Cardiac fibroblast (primary cell): ENCODE measurements at regions not wholly inside any gene's neighbourhood (a gene's known extent, or its start where the extent isn't known, plus 50 kb on each side); places are given as distances from the start of the nearest gene placed in this dataset.
A peak's percentile ranks its signal among the peaks of the same experiment; 100 is the strongest.
"Not testable (repeated sequence)": the region's sequence is repeated elsewhere in the genome, so short reads cannot be mapped to it uniquely, and the experiment has no call there.

Experiments used
- DNase-seq, 2 donors: peaks; one replicate each; pipeline versions ENCODE4 v3.0.0 to v3.0.0-alpha.2; 2010; ENCODE audit warnings: low read depth in 2 of 2
- H3K4me3 ChIP-seq, 2 donors: replicated peaks in 1 of 2; 1 replicate in 1 of 2; 2 replicates in 1 of 2; pipeline ENCODE4 v1.5.1; 2011; ENCODE audit warnings: low read depth in 2 of 2, low read length in 2 of 2, mild to moderate bottlenecking in 2 of 2, moderate library complexity in 1 of 2
- CTCF ChIP-seq: IDR thresholded peaks from one replicate; pipeline ENCODE4 v1.5.1; 2011; ENCODE audit warnings: low read depth, mild to moderate bottlenecking, low read length, inconsistent platforms

- no peak overlapping the region for H3K4me3 ChIP-seq
- TF ChIP-seq CTCF, result no peak
- no peak for DNase-seq
Observed at GRCh38 chr2:145909766-145910165, 1389.8 kb upstream of the ZEB2 start.

- DNase-seq, result peak in 1 of 2 donors; percentile 26
- no peak for TF ChIP-seq CTCF
- H3K4me3 ChIP-seq, result no peak overlapping the region
Observed at GRCh38 chr2:145909175-145909755, 1389.3 kb upstream of the ZEB2 start.

GRCh38 chr2:145906354-145906753, 1386.4 kb upstream of the ZEB2 start:
- DNase-seq, result peak in 1 of 2 donors; percentile 27
- TF ChIP-seq CTCF, result no peak
- H3K4me3 ChIP-seq, result no peak overlapping the region

- DNase-seq, result no peak
- TF ChIP-seq CTCF, result no peak
Observed at GRCh38 chr2:145905371-145905770, 1385.5 kb upstream of the ZEB2 start.

GRCh38 chr2:145897151-145897550, 1377.2 kb upstream of the ZEB2 start:
- H3K4me3 ChIP-seq, result no peak overlapping the region
- no peak for DNase-seq
- TF ChIP-seq CTCF, result no peak

More at GRCh38 chr2:145905371-145905770, 1385.5 kb upstream of the ZEB2 start:
- no peak overlapping the region for H3K4me3 ChIP-seq

GRCh38 chr2:145887915-145888314, 1368.0 kb upstream of the ZEB2 start:
- no peak overlapping the region for H3K4me3 ChIP-seq
- no peak for TF ChIP-seq CTCF
- no peak for DNase-seq

GRCh38 chr2:145880997-145881396, 1361.1 kb upstream of the ZEB2 start:
- not testable (repeated sequence) for H3K4me3 ChIP-seq, DNase-seq
